ENCODE measurements at regions not wholly inside any gene's neighbourhood (a gene's known extent, or its start where the extent isn't known, plus 50 kb on each side); places are given as distances from the start of the nearest gene placed in this dataset.

GRCh38 chr3:144200466-144200865, 228.8 kb downstream of the DIPK2A start:
- no peak for TF ChIP-seq CTCF (IDR thresholded peaks at IDR 0.05; ENCODE audit: low read depth, low read length, poor library complexity, severe bottlenecking)
- TF ChIP-seq EZH2phosphoT487 (IDR thresholded peaks at IDR 0.05; ENCODE audit: borderline replicate concordance, low read length), result no peak

All from DOHH2 (cell line).